NCI-H748 (cell line): ENCODE measurements at regions not wholly inside any gene's neighbourhood (a gene's known extent, or its start where the extent isn't known, plus 50 kb on each side); places are given as distances from the start of the nearest gene placed in this dataset.
"Not testable (repeated sequence)": the region's sequence is repeated elsewhere in the genome, so short reads cannot be mapped to it uniquely, and the experiment has no call there.

ENCODE experiments used
- DNase-seq: peaks from one replicate; lab custom pipeline; 2025; ENCODE audit not compliant: unreplicated experiment; lab: John Stamatoyannopoulos, UW

GRCh38 chr12:33588725-33589405 is 149.2 kb upstream of the SYT10 start:
- DNase-seq, result peak; percentile 58

GRCh38 chr12:33589576-33590114 is 150.0 kb upstream of the SYT10 start:
- no peak for DNase-seq

GRCh38 chr12:33593753-33594152 is 154.1 kb upstream of the SYT10 start:
- DNase-seq, result no peak

GRCh38 chr12:33596061-33596460 is 156.4 kb upstream of the SYT10 start:
- DNase-seq, result no peak

- DNase-seq, result no peak
These were observed 157.2 kb upstream of the SYT10 start for GRCh38 chr12:33596814-33597213.

GRCh38 chr12:33602515-33602914 is 162.9 kb upstream of the SYT10 start:
- peak; percentile 88 for DNase-seq

GRCh38 chr12:33605757-33606156 is 166.1 kb upstream of the SYT10 start:
- peak; percentile 52 for DNase-seq

- DNase-seq, result no peak
These were observed 170.3 kb upstream of the SYT10 start for GRCh38 chr12:33609910-33610309.

GRCh38 chr12:33614630-33615029 is 175.0 kb upstream of the SYT10 start:
- DNase-seq, result no peak

GRCh38 chr12:33617218-33617617 is 177.6 kb upstream of the SYT10 start:
- no peak for DNase-seq

GRCh38 chr12:33628087-33628486 is 188.5 kb upstream of the SYT10 start:
- DNase-seq, result no peak

GRCh38 chr12:33634544-33634943 is 194.9 kb upstream of the SYT10 start:
- no peak for DNase-seq

- DNase-seq, result not testable (repeated sequence)
These were observed 197.3 kb upstream of the SYT10 start for GRCh38 chr12:33636930-33637329.

GRCh38 chr12:33639975-33640374 is 200.4 kb upstream of the SYT10 start:
- peak; percentile 42 for DNase-seq

- DNase-seq, result peak; percentile 50
These were observed 210.4 kb upstream of the SYT10 start for GRCh38 chr12:33649992-33650391.

GRCh38 chr12:33650832-33651231 is 211.2 kb upstream of the SYT10 start:
- DNase-seq, result no peak

- no peak for DNase-seq
These were observed 213.7 kb upstream of the SYT10 start for GRCh38 chr12:33653362-33653761.

- DNase-seq, result peak; percentile 25
These were observed 214.7 kb upstream of the SYT10 start for GRCh38 chr12:33654313-33654712.

GRCh38 chr12:33663000-33663654 is 223.5 kb upstream of the SYT10 start:
- no peak for DNase-seq

GRCh38 chr12:33669349-33669748 is 229.7 kb upstream of the SYT10 start:
- DNase-seq, result no peak

GRCh38 chr12:33670284-33670683 is 230.7 kb upstream of the SYT10 start:
- no peak for DNase-seq

- no peak for DNase-seq
These were observed 232.1 kb upstream of the SYT10 start for GRCh38 chr12:33671676-33672075.
